ENCODE measurements at regions not wholly inside any gene's neighbourhood (a gene's known extent, or its start where the extent isn't known, plus 50 kb on each side); places are given as distances from the start of the nearest gene placed in this dataset.

DNA sequence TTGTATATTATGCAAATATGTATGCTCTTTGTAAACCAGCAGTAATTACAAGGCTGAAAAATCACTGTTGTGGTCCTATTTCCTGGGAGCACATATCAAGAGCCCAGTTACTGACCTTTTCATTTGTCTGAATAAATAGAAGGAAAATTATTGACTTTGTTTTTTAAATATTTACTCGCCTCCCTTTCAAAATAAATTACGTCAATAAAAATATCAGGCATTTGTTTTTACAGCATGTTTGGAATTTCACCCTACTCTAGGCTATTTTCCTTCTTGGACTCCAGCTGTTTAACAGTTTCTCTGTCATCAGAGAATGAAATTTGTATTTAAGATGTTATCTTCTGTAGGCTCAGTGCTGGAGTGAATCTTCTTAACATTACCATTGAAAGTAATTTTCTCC, 59.9 kb upstream of the LRATD1 start:
- no TSS peak for BruUV-seq (replicated peaks)
- dilution Hi-C loops (cut with MboI; ENCODE audit: extremely low pct_ligation_motif_present, low sequenced_read_pairs) (no loop called here), intact Hi-C loops (cut with micrococcal nuclease) (no loop called here)
- FAIRE-seq: no peak
- DNase-seq (ENCODE audit: low read depth, low spot score): no peak
- H3K4me3 ChIP-seq (replicated peaks in 1 of 3; ENCODE audit: insufficient read depth in 1 of 3, low read depth in 1 of 3, low read length in 3 of 3): no peak overlapping the region
- ChIA-PET CTCF (no interaction called here), POLR2A (no interaction called here)
- H3K79me2 ChIP-seq (ENCODE audit: control insufficient read depth, insufficient read depth, low read length): no peaks in the 10 kb centered on the region
- TF ChIP-seq JUN (IDR thresholded peaks at IDR 0.05; ENCODE audit: borderline replicate concordance, insufficient read depth, insufficient read length, low read depth): no peak
- no peak for TF ChIP-seq GATA2 (IDR thresholded peaks at IDR 0.05; ENCODE audit: insufficient read depth, insufficient read length, low read depth, low read length)
- TF ChIP-seq, protein P1, sequence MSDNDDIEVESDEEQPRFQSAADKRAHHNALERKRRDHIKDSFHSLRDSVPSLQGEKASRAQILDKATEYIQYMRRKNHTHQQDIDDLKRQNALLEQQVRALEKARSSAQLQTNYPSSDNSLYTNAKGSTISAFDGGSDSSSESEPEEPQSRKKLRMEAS (IDR thresholded peaks at IDR 0.05; ENCODE audit: insufficient read depth, insufficient read length): no peak
- no peak for TF ChIP-seq FOS (IDR thresholded peaks at IDR 0.05; ENCODE audit: borderline replicate concordance, insufficient read depth, low read length)
- TF ChIP-seq POLR2A (IDR thresholded peaks at IDR 0.05; ENCODE audit: low read depth, low read length): no peak
- TF ChIP-seq, protein P2, sequence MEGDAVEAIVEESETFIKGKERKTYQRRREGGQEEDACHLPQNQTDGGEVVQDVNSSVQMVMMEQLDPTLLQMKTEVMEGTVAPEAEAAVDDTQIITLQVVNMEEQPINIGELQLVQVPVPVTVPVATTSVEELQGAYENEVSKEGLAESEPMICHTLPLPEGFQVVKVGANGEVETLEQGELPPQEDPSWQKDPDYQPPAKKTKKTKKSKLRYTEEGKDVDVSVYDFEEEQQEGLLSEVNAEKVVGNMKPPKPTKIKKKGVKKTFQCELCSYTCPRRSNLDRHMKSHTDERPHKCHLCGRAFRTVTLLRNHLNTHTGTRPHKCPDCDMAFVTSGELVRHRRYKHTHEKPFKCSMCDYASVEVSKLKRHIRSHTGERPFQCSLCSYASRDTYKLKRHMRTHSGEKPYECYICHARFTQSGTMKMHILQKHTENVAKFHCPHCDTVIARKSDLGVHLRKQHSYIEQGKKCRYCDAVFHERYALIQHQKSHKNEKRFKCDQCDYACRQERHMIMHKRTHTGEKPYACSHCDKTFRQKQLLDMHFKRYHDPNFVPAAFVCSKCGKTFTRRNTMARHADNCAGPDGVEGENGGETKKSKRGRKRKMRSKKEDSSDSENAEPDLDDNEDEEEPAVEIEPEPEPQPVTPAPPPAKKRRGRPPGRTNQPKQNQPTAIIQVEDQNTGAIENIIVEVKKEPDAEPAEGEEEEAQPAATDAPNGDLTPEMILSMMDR (IDR thresholded peaks at IDR 0.05; ENCODE audit: extremely low read depth in 1 of 2, insufficient read depth in 1 of 2, low read depth in 1 of 2, low read length in 2 of 2): no peak
- no peak for TF ChIP-seq MYC (IDR thresholded peaks at IDR 0.05; ENCODE audit: low read depth, low read length)
- no peak for TF ChIP-seq POLR2AphosphoS5 (IDR thresholded peaks at IDR 0.05; ENCODE audit: insufficient read depth, low read depth, low read length)
- no peak for TF ChIP-seq EZH2 (IDR thresholded peaks at IDR 0.05; ENCODE audit: borderline replicate concordance, low read depth, low read length, severe bottlenecking)
- no peaks in the 10 kb centered on the region for H3K9me3 ChIP-seq (replicated peaks; ENCODE audit: control insufficient read depth, insufficient read depth, low read length)
- no peaks in the 10 kb centered on the region for H3K9me1 ChIP-seq (replicated peaks; ENCODE audit: control insufficient read depth, extremely low read depth, insufficient read depth, low read length)
- no peak overlapping the region for H2AFZ ChIP-seq (ENCODE audit: low read depth, low read length)
- no peak overlapping the region for H3K27ac ChIP-seq (ENCODE audit: insufficient read depth, low read depth, low read length)
- H3K36me3 ChIP-seq (ENCODE audit: control insufficient read depth in 2 of 2, extremely low read depth in 1 of 2, insufficient read depth in 2 of 2, low read length in 2 of 2): no peaks in the 10 kb centered on the region
- no peak overlapping the region for H3K4me2 ChIP-seq (ENCODE audit: insufficient read depth, low read length)
- no peaks in the 10 kb centered on the region for H3K27me3 ChIP-seq (ENCODE audit: control insufficient read depth in 2 of 2, insufficient read depth in 2 of 2, low read length in 2 of 2)
- H4K20me1 ChIP-seq (replicated peaks; ENCODE audit: control insufficient read depth, extremely low read depth, insufficient read depth, low read length): no peaks in the 10 kb centered on the region
- no peaks in the 10 kb centered on the region for H3K4me1 ChIP-seq (ENCODE audit: control insufficient read depth, extremely low read depth, insufficient read depth, low read length)
- H3K9ac ChIP-seq (replicated peaks; ENCODE audit: extremely low read depth, insufficient read depth, low read length): no peak overlapping the region

All from endothelial cell of umbilical vein (primary cell).